GM18507 (cell line): ENCODE measurements at regions not wholly inside any gene's neighbourhood (a gene's known extent, or its start where the extent isn't known, plus 50 kb on each side); places are given as distances from the start of the nearest gene placed in this dataset.
"Not testable (repeated sequence)": the region's sequence is repeated elsewhere in the genome, so short reads cannot be mapped to it uniquely, and the experiment has no call there.

ENCODE experiments used
- DNase-seq: peaks from one replicate; pipeline ENCODE4 v3.0.0; 2011; ENCODE audit warnings: low read depth; ENCODE audit not compliant: insufficient read length; ENCODE audit errors: extremely low spot score
- FAIRE-seq: peaks from 2 replicates; lab custom pipeline; 2011; peaks lifted over from hg19 to GRCh38; lab: Jason Lieb, UNC

DNA sequence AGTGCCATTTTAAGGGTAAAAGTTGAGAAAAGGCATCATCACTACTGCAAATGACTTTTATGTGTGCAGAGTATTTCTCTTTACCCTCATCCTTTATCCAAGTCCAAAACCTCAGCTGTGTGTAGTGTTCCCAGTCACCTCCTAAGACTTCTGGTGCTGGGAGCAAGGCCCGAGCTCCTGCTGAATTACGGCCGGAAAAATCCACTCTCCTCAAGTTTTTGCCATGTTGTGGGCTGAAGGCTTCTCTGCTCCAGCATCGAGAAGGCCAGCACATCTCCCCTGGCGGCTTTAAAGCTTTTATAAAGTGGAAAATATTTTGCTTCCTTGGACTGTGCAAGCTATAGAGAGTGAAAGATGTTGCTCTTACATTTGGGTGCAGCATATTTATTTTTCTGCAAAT is 153.2 kb upstream of the THBS2 start:
- FAIRE-seq (no peak), DNase-seq (no peak)

DNA sequence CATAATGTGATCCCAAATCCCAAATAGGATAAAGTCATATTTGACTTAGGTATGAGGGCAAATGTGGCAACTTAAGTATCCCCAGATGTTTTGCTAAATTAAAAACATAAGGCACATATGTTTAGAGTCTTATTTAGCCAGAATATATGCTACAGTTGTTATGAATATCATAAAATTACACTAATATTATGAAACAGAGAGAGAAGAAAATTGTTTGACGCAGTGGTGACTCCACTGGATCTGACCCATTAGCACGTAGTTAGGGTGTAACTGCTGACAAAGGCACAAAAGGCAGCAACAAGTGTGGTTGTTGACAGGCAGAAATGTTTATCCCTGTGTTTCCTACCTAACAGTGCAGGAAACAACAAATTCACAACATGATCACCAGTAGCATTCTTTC is 152.4 kb upstream of the THBS2 start:
- FAIRE-seq (no peak), DNase-seq (no peak)

DNA sequence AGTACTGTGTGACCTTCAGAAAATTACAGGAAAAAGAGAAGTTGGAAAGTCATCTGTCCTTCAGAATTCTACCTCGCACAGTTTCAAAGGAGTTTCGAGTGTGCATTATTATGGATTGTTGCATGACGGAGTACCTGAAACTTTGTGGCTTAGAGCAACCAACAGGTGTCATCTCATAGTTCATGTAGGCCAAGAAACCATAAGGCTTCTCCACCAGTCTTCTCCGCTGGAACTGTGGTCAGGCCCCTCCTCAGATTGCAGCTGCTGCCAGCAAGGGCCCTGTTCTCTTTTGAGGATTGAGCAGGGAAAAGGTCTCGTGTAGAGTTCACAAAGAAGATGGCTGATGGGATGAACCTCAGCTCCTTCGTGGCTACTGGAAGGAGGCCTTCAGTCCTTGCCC is 151.2 kb upstream of the THBS2 start:
- FAIRE-seq (no peak), DNase-seq (no peak)

DNA sequence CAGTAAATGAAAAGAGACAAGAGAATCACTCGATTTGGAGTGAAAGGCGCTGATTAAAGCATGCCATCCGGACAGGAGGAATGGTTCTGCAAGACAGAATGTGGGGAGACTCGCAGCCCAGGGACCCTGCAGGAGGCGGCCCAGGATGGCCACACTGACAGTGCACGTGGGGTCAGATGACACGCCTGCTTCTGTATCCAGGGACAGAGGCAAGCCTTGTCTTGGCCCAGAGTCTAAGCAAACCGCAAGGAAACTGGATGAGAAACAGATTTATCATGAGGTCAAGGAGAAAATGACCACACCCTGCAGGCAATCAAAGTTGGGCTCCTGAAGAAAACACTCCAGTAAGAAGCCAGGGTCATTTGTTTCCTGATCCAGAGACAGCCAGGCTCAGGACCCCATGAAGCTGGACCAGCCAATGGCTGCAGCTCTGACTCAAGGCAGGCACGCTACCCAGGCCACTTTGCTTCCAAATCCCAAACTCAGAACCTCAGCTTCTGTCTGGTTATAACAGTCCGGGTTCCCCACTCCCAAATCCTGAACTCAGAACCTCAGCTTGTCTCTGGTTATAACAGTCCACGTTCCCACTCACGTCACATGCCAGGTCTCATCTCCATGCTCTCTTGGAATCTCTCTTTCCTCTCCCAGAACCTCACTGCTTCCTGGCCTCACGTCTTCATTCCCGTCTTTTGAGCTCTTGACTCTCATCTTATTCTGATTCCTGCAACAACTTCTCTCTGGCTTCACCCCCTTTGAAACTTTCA is 144.9 kb upstream of the THBS2 start:
- no peak for DNase-seq
- FAIRE-seq = no peak

DNA sequence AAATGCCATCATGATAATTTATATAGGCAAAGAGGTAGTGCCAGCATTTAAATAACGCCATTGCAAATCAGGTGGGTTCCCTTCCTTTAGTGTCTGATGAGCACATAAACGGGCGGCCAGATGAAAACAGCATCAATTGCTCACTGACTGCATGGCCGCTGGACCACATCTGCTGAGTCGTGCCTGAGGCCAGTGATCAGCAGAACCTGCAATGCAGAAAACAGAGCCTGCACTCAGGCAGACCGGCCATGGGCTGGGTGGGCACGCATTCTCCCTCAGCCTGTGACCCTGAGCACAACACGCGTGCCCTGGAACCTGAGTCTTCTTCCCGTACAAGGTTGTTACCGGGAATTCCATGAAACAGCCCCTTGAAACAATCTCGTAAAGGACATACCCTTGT is 144.0 kb upstream of the THBS2 start:
- DNase-seq (no peak), FAIRE-seq (no peak)

DNA sequence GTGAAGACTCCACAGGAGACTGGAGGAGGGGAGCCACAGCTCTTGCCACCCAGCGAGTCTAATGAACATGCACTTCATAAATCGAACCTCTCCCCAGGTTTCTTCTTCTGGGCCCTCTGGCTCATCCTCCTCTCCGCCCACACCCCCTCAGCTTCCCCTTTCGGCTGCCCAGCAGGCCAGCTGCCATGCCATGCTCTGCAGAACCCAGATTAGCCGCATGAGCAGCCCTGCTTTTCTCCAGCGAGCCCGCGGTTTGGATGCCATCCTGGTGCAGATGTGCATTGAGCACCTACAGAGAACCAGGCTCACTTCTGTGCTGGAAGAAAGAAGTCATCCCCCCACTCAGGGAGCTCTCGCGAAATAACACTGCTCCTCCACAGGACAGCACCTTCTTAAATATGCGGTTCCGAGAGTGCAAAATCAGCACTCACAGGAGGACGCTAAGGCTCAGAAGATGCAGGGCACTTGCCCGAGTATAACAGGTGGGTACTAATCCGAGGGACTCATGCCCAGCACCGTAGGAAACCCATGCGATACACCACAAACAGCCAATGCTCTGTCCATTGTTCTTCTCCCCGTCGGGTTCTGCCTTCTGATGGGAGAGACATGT is 143.0 kb upstream of the THBS2 start:
- FAIRE-seq (no peak), DNase-seq (no peak)

DNA sequence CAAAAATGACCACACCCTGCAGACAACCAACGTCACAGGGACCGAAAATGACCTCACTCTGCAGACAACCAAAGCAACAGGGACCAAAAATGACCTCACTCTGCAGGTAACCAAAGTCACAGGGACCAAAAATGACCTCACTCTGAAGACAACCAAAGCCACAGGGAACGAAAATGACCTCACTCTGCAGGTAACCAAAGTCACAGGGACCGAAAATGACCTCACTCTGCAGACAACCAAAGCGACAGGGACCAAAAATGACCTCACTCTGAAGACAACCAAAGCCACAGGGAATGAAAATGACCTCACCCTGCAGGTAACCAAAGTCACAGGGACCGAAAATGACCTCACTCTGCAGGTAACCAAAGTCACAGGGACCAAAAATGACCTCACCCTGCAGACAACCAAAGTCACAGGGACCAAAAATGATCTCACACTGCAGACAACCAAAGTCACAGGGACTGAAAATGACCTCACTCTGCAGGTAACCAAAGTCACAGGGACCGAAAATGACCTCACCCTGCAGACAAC is 142.4 kb upstream of the THBS2 start:
- not testable (repeated sequence) for DNase-seq, FAIRE-seq

DNA sequence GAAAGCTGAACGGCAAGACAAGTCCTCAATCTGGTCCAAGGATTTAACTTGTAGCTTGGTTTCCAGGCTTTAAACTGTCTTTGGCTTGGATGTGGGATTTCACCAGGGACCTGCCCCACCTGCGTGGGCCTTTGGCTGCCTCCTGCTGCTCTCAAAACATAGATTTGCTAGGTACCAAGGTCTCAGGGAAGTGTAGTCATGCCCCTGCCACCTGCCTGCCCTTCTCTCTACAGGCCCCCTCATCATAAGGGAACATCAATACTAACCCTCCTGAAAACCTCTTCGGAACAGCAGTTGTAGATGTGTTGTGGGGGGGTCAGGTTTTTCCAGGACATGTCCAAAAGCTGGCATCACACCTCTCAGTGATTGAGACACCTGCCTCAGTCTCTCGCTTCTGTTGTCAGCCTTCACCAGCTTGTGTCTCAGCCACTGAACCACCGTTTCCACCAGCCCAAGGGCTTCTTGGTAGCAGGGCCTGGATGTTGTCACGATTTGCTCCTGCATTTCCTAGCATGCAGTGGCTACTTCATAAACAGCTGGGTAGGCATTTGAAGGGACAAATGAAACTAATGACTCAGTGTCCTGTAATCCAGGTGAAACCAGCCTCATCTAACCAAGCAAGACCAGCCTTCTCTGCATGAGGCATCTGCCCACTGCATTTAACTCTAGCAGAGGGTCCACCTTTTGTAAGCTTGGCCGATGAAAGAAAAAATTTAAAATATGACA is 141.6 kb upstream of the THBS2 start:
- DNase-seq = no peak
- FAIRE-seq = no peak

DNA sequence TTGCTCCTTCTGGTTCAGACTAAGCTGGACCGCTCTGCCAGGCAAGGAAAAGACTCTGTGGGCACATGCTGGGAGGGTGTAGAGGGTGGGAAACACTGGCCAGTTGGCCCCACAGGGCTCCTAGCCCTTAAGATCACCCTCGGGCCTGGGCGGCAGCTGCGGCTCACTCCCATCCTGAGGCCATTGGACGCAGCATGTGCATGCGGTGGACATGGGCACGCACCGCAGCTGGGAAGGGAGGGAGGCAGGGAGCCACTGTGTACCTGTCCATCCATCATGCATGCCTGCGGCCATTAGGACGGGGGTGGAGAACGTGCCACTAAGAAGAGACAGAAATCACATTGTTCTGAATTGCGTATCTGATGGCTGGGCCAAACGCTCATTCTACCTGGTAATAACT is 140.1 kb upstream of the THBS2 start:
- DNase-seq = no peak
- FAIRE-seq = no peak

DNA sequence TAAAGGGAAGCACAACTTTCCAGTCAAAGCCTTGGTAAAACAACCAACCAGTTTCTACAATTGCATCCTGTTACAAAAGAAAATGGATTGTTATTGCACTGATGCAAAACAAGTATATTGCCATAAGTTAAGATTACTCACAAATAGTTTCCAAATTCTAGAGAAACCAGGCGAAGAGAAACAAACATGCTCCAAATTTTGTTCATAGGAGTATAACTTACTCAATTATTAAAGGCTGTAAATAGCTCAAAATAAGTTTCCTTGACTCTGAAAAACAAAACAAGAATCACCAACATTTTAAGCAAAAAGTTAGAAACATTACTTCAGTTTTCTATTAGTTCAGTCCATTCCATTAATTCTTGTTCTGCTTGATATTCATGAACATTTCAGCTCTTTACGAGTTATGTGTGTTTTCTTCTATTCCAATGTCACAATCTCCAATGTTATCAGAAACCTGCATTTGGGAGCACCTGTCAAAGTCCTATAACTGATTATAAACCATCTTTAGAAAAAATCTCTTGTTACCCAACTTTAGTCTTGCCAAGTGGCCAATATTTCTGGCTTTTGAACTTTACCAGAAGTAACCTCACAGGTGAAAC is 137.9 kb upstream of the THBS2 start:
- no peak for DNase-seq
- FAIRE-seq = no peak

DNA sequence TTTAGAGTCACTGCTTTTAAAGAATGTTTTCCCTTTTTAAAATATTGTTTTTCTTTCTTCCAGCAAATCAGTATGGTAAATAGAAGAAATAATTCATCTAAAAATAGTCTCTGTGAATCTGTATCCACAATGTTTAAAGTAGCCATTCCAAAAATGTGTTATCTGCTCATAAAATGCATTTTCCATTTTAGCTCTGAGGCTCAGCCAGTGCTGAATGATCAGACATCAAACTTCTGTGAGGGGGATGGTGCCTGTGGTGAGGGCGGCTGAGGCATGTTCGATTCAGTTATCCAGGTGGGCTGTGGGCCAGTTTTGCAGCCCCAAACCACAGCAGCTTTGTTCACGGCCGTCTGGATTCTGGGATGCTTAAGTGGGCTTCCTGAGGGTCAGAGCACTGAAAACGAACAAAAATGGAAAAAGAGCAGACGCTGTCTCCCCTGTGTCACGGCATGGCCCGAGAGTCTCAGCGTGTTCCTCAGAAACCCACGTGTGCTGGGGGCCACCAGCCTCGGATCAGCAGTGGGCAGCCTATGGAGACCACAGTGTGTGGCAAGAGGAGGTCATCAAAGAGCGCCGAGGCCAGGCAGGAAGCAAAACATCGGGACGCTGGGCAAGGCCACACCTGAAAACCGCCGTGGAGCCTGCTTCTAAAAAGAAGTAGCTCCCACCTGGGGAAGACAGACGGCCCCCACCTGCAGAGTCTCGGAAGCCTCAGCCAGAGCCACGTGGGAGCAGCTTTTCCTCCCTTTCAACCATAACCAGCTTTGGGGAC is 134.9 kb upstream of the THBS2 start:
- FAIRE-seq = no peak

DNA sequence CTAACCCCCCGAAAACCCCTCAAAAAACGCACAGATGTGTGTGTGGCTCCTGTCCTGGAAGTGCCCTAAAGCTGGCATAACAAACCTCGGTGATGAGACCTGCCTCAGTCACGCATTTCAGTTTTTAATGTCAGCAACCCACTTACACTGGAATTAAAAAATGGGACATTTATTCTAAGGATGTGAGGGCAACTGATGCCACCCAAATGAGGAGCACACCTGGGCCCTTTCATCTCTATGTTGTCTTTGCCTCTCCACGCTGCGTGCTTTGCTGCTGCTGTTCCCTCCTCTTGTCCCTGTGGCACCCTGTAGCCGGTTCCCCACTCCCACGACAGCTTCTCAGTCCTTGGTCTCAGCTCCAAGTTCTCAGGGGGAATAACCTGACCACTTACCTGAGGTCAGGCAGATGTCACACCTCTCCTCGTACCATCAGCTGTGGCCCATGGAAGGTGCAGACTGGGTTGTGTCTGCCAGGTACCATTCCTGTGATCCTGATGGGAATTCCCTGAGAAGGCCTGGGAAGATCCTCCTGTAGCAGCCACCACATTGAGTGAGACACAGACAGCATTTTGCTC is 134.2 kb upstream of the THBS2 start:
- no peak for FAIRE-seq

More for the DNA sequence above, 134.9 kb upstream of the THBS2 start:
- DNase-seq = no peak

DNA sequence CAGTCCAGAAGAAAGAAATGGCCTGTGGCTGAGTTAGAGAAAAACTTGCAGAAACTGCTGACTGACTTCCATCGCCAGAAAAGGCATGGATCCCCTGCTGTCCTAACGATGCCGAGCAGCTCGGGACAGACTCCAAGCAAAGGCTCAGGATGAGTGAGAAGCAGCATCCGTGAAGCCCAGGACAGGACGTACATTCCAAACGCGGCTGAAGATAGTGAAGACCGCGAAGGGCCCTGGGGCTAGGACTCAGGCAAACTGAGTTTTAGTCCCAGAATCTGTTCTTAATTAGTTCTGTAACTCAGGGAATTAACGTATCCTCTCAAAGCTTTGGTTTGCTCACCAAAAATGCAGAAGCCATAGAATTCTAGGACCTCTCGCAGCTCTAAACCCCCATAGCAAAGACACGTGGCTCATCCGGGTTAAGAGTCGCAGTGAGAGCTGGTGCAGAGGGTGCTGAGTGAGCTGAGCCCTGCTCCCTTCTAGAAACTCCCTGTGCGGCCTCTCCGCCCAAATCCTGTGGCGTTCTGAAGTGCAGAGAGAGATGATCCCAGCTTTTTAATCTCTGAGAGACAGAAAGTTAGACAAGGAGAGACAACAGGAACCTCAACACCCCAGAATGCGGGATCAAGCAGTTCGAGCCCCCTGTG is 132.9 kb upstream of the THBS2 start:
- no peak for FAIRE-seq
- DNase-seq = no peak

More for the DNA sequence above, 134.2 kb upstream of the THBS2 start:
- DNase-seq = no peak

DNA sequence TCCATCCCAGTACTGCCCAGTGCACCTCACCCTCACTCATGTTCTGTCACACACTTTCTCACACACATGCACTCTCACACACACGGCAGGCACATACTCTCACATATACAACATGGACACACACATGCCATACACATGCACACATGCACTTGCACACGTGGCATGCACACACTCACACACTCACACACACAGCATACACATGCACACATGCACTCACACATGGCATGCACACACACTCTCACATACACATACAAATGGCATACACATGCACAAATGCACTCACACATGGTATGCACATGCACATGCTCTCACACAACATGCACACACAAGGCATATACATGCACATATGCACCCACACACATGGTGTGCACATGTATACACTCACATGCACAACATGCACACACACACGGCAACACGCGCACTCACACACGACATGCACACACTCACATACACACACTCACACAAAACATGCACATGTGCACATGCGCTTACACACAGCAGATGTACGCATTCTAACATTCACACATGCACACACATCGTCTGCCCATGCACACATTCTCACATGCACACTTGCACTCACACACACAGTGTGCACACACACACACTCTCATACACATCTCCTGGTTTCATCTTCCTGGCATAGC is 131.7 kb upstream of the THBS2 start:
- DNase-seq (no peak), FAIRE-seq (no peak)

DNA sequence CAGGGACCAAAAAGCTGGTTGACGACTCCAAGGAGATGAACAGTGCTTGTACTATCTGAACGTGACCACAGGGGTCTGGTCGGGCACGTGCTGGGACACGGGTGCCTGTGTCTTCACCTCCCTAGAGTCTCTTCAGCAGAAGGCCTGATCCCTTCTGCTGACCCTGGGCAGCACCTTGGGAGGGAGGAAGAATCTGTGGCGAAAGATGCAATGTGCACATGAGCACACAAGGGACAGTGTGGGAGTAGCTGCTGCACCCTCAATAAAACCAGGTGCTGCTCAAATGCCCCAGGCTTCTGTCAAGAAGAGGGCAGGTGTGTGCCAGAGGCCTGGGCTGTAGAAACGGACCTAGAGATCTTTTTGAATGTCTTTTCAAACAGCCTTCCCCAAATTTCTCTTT is 130.6 kb upstream of the THBS2 start:
- no peak for FAIRE-seq
- DNase-seq = no peak

DNA sequence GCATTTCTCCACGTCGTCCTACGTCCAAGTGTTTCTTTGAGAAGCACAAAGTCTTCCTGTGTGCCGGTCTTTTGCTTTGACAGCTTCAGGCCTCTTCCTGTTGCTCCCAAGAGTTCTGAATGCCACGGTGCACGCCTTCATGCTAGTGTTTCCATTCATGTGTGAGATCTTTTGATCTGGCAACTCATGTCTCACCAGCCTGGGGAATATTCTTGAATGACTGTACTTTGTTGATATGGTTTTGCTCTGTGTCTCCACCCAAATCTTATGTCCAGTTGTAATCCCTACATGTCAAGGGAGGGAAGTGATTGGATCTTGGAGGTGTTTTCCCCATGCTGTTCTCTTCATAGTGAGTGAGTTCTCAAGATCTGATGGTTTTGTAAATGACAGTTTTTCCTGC is 129.6 kb upstream of the THBS2 start:
- no peak for DNase-seq
- no peak for FAIRE-seq

DNA sequence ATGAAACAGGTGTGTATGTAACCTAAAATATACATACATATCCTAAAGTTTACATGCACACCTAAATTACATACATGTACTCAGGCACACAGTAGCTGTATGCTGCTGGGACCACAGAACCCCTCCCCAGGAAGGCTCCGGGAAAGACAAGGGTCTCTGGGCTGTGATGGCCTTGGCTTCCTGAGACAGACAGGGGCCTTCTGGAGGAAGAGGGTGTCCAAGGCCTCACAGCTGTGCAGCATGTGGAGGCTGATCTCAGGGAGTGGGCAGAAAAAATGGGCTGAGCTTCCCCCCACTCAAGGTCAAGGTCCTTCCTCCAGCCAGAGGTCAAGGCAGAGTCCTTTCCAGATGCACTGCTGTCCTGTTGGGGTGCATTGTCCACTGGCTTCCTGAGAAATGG is 129.1 kb upstream of the THBS2 start:
- FAIRE-seq (no peak), DNase-seq (no peak)

DNA sequence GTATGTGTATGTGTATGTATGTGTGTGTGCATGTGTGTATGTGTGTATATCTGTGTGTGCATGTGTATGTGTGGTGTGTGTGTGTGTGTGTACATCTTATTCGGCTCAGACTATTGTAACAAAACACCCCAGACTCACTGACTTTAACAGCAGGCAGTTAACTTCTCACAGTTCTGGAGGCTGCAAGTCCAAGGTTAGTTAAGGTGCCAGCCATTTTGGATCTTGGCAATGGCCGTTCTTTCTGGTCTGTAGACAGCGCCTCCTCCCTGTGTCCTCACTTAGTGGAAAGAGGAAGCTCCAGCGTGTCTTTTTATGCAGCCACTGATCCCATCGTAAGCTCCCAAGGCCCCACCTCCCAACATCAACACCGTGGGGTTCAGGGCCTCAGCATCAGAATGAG is 128.3 kb upstream of the THBS2 start:
- FAIRE-seq = no peak
- no peak for DNase-seq
